CD4-positive, CD25-positive, alpha-beta regulatory T cell (primary cell): ENCODE measurements at regions not wholly inside any gene's neighbourhood (a gene's known extent, or its start where the extent isn't known, plus 50 kb on each side); places are given as distances from the start of the nearest gene placed in this dataset.
A peak's percentile ranks its signal among the peaks of the same experiment; 100 is the strongest.

Experiments
- ATAC-seq, 2 donors: fragments of 150-1000 bp; cut with Tn5 transposase; one replicate each; pipeline ENCODE4 v1.10.0; 2021; ENCODE audit warnings: low read depth in 2 of 2, moderate number of reproducible peaks in 2 of 2, moderate library complexity in 1 of 2
- DNase-seq, 3 donors: peaks; one replicate each; pipeline versions ENCODE4 v3.0.0 to v3.0.0-alpha.2; 2012 to 2022; ENCODE audit warnings: mixed read lengths in 1 of 3
- H3K27ac ChIP-seq: one replicate; pipeline ENCODE4 v1.7.0; 2013; ENCODE audit warnings: mild to moderate bottlenecking, low read length; ENCODE audit not compliant: insufficient read depth, poor library complexity, severe bottlenecking
- H3K27me3 ChIP-seq: one replicate; pipeline ENCODE4 v1.7.0; 2013; ENCODE audit warnings: low read length; ENCODE audit not compliant: control insufficient read depth, insufficient read depth
- H3K36me3 ChIP-seq: one replicate; pipeline ENCODE4 v1.7.0; 2013; ENCODE audit warnings: mild to moderate bottlenecking, low read length, moderate library complexity; ENCODE audit not compliant: control insufficient read depth, insufficient read depth
- H3K4me1 ChIP-seq: 2 replicates; pipeline ENCODE4 v1.7.0; 2013; ENCODE audit warnings: mild to moderate bottlenecking, low read length; ENCODE audit not compliant: insufficient read depth, control insufficient read depth, poor library complexity, severe bottlenecking
- H3K4me3 ChIP-seq: one replicate; pipeline ENCODE4 v1.7.0; 2013; ENCODE audit warnings: low read depth, mild to moderate bottlenecking, low read length, moderate library complexity
- H3K9me3 ChIP-seq, 2 experiments: 1 replicate in 1 of 2; 2 replicates in 1 of 2; pipeline ENCODE4 v1.7.0; 2013; ENCODE audit warnings: low read length in 2 of 2, mild to moderate bottlenecking in 1 of 2, moderate library complexity in 1 of 2; ENCODE audit not compliant: control insufficient read depth in 2 of 2
- H3K27ac Mint-ChIP-seq, 3 donors: one replicate each; pipeline ENCODE4 v1.8.0; 2020 to 2022; ENCODE audit warnings: mild to moderate bottlenecking in 3 of 3, mixed read lengths in 3 of 3, moderate library complexity in 2 of 3
- H3K27me3 Mint-ChIP-seq: one replicate; pipeline ENCODE4 v1.8.0; 2022; ENCODE audit warnings: mild to moderate bottlenecking, mixed read lengths
- H3K36me3 Mint-ChIP-seq: one replicate; pipeline ENCODE4 v1.8.0; 2020; ENCODE audit warnings: mixed read lengths
- H3K4me1 Mint-ChIP-seq, 4 donors: one replicate each; pipeline ENCODE4 v1.8.0; 2020 to 2022; ENCODE audit warnings: mixed read lengths in 4 of 4, mild to moderate bottlenecking in 1 of 4
- H3K4me3 Mint-ChIP-seq, 4 donors: one replicate each; pipeline ENCODE4 v1.8.0; 2020 to 2022; ENCODE audit warnings: mild to moderate bottlenecking in 4 of 4, mixed read lengths in 4 of 4, moderate library complexity in 3 of 4
- H3K9me3 Mint-ChIP-seq, 7 donors: one replicate each; pipeline ENCODE4 v1.8.0; 2020 to 2022; ENCODE audit warnings: mixed read lengths in 7 of 7, mild to moderate bottlenecking in 3 of 7, moderate library complexity in 2 of 7

GRCh38 chr5:155960177-155960576 lies 366.8 kb upstream of the SGCD start:
- H3K27me3 ChIP-seq: no peaks in the 10 kb centered on the region
- H3K9me3 Mint-ChIP-seq: peaks cover 0 to 3% (median 0%) of the 10 kb centered on the region in 7 donors
- no peaks in the 10 kb centered on the region for H3K4me1 Mint-ChIP-seq
- no peaks in the 10 kb centered on the region for H3K27me3 Mint-ChIP-seq
- DNase-seq (no peak), ATAC-seq (no peak)
- no peak overlapping the region for H3K4me3 ChIP-seq
- no peaks in the 10 kb centered on the region for H3K9me3 ChIP-seq
- H3K36me3 Mint-ChIP-seq: no peaks in the 10 kb centered on the region
- H3K4me3 Mint-ChIP-seq: no peak overlapping the region
- H3K36me3 ChIP-seq: no peaks in the 10 kb centered on the region
- no peak overlapping the region for H3K27ac Mint-ChIP-seq
- no peaks in the 10 kb centered on the region for H3K4me1 ChIP-seq
- no peak overlapping the region for H3K27ac ChIP-seq

GRCh38 chr5:155969537-155969936 lies 357.4 kb upstream of the SGCD start:
- Mint-ChIP-seq H3K4me1 (no peaks in the 10 kb centered on the region), H3K36me3 (no peaks in the 10 kb centered on the region), H3K4me3 (no peak overlapping the region), H3K27ac (no peak overlapping the region), H3K9me3 (peaks cover 0 to 12% (median 2%) of the 10 kb centered on the region in 7 donors), H3K27me3 (no peaks in the 10 kb centered on the region)
- DNase-seq: no peak
- H3K9me3 ChIP-seq: no peaks in the 10 kb centered on the region
- H3K4me1 ChIP-seq: no peaks in the 10 kb centered on the region
- no peak for ATAC-seq
- no peaks in the 10 kb centered on the region for H3K36me3 ChIP-seq
- H3K27me3 ChIP-seq: no peaks in the 10 kb centered on the region
- H3K27ac ChIP-seq: no peak overlapping the region
- H3K4me3 ChIP-seq: no peak overlapping the region

- ATAC-seq: no peak
Measured at GRCh38 chr5:155974369-155974768, 352.6 kb upstream of the SGCD start.

GRCh38 chr5:155978850-155979249 lies 348.1 kb upstream of the SGCD start:
- no peak overlapping the region for H3K27ac ChIP-seq
- H3K4me1 ChIP-seq: no peaks in the 10 kb centered on the region
- Mint-ChIP-seq H3K27ac (peak overlapping the region in 1 of 3 donors; percentile 70), H3K4me3 (no peak overlapping the region), H3K27me3 (no peaks in the 10 kb centered on the region), H3K4me1 (no peaks in the 10 kb centered on the region), H3K9me3 (peaks cover 0 to 4% (median 0%) of the 10 kb centered on the region in 7 donors), H3K36me3 (no peaks in the 10 kb centered on the region)
- no peaks in the 10 kb centered on the region for H3K27me3 ChIP-seq
- DNase-seq (no peak), ATAC-seq (no peak)
- no peak overlapping the region for H3K4me3 ChIP-seq
- H3K9me3 ChIP-seq: no peaks in the 10 kb centered on the region
- no peaks in the 10 kb centered on the region for H3K36me3 ChIP-seq

More at GRCh38 chr5:155974369-155974768, 352.6 kb upstream of the SGCD start:
- Mint-ChIP-seq H3K9me3 (peaks cover 0 to 4% (median 0%) of the 10 kb centered on the region in 7 donors), H3K27ac (no peak overlapping the region), H3K4me1 (no peaks in the 10 kb centered on the region), H3K36me3 (no peaks in the 10 kb centered on the region), H3K27me3 (no peaks in the 10 kb centered on the region), H3K4me3 (no peak overlapping the region)
- H3K27me3 ChIP-seq: no peaks in the 10 kb centered on the region
- no peaks in the 10 kb centered on the region for H3K9me3 ChIP-seq
- DNase-seq: no peak
- no peaks in the 10 kb centered on the region for H3K4me1 ChIP-seq
- no peak overlapping the region for H3K27ac ChIP-seq
- H3K4me3 ChIP-seq: no peak overlapping the region
- no peaks in the 10 kb centered on the region for H3K36me3 ChIP-seq

- ATAC-seq: no peak
- Mint-ChIP-seq H3K9me3 (peaks cover 0 to 3% (median 0%) of the 10 kb centered on the region in 7 donors), H3K27ac (no peak overlapping the region)
Measured at GRCh38 chr5:155982354-155982753, 344.6 kb upstream of the SGCD start.

GRCh38 chr5:155983954-155984353 lies 343.0 kb upstream of the SGCD start:
- no peaks in the 10 kb centered on the region for H3K4me1 ChIP-seq
- ATAC-seq (no peak), DNase-seq (no peak)
- H3K27me3 ChIP-seq: no peaks in the 10 kb centered on the region
- no peak overlapping the region for H3K4me3 ChIP-seq
- Mint-ChIP-seq H3K9me3 (peaks cover 0 to 2% (median 0%) of the 10 kb centered on the region in 7 donors), H3K27ac (no peak overlapping the region), H3K36me3 (no peaks in the 10 kb centered on the region), H3K27me3 (no peaks in the 10 kb centered on the region), H3K4me1 (no peaks in the 10 kb centered on the region), H3K4me3 (no peak overlapping the region)
- H3K27ac ChIP-seq: no peak overlapping the region
- no peaks in the 10 kb centered on the region for H3K36me3 ChIP-seq
- no peaks in the 10 kb centered on the region for H3K9me3 ChIP-seq

More at GRCh38 chr5:155982354-155982753, 344.6 kb upstream of the SGCD start:
- H3K36me3 Mint-ChIP-seq: no peaks in the 10 kb centered on the region
- Histone ChIP-seq H3K27me3 (no peaks in the 10 kb centered on the region), H3K4me3 (no peak overlapping the region), H3K9me3 (no peaks in the 10 kb centered on the region), H3K36me3 (no peaks in the 10 kb centered on the region), H3K4me1 (no peaks in the 10 kb centered on the region), H3K27ac (no peak overlapping the region)
- no peaks in the 10 kb centered on the region for H3K27me3 Mint-ChIP-seq
- DNase-seq: no peak
- no peak overlapping the region for H3K4me3 Mint-ChIP-seq
- no peaks in the 10 kb centered on the region for H3K4me1 Mint-ChIP-seq

GRCh38 chr5:155987265-155987810 lies 339.6 kb upstream of the SGCD start:
- no peaks in the 10 kb centered on the region for H3K4me1 ChIP-seq
- H3K27me3 ChIP-seq: no peaks in the 10 kb centered on the region
- ATAC-seq: no peak
- no peak overlapping the region for H3K4me3 ChIP-seq
- peaks cover 0 to 2% (median 0%) of the 10 kb centered on the region in 7 donors for H3K9me3 Mint-ChIP-seq
- H3K9me3 ChIP-seq: no peaks in the 10 kb centered on the region
- no peak overlapping the region for H3K27ac ChIP-seq
- no peak overlapping the region for H3K27ac Mint-ChIP-seq
- H3K4me3 Mint-ChIP-seq: no peak overlapping the region
- H3K27me3 Mint-ChIP-seq: no peaks in the 10 kb centered on the region
- H3K4me1 Mint-ChIP-seq: no peaks in the 10 kb centered on the region
- H3K36me3 Mint-ChIP-seq: no peaks in the 10 kb centered on the region
- DNase-seq: no peak
- no peaks in the 10 kb centered on the region for H3K36me3 ChIP-seq

GRCh38 chr5:155989879-155990278 lies 337.1 kb upstream of the SGCD start:
- no peaks in the 10 kb centered on the region for H3K4me1 ChIP-seq
- H3K36me3 Mint-ChIP-seq: no peaks in the 10 kb centered on the region
- DNase-seq (no peak), ATAC-seq (no peak)
- H3K36me3 ChIP-seq: no peaks in the 10 kb centered on the region
- no peak overlapping the region for H3K4me3 Mint-ChIP-seq
- no peak overlapping the region for H3K27ac ChIP-seq
- peaks cover 0 to 3% (median 0%) of the 10 kb centered on the region in 7 donors for H3K9me3 Mint-ChIP-seq
- peaks cover 4% of the 10 kb centered on the region for H3K27me3 Mint-ChIP-seq
- no peaks in the 10 kb centered on the region for H3K9me3 ChIP-seq
- H3K27me3 ChIP-seq: no peaks in the 10 kb centered on the region
- no peaks in the 10 kb centered on the region for H3K4me1 Mint-ChIP-seq
- H3K4me3 ChIP-seq: no peak overlapping the region
- H3K27ac Mint-ChIP-seq: no peak overlapping the region
